GM21360 (cell line): ENCODE measurements at regions not wholly inside any gene's neighbourhood (a gene's known extent, or its start where the extent isn't known, plus 50 kb on each side); places are given as distances from the start of the nearest gene placed in this dataset.
"Not testable (repeated sequence)": the region's sequence is repeated elsewhere in the genome, so short reads cannot be mapped to it uniquely, and the experiment has no call there.

ENCODE experiments used
- ATAC-seq: cut with Tn5 transposase; IDR thresholded peaks from one replicate; pipeline ENCODE4 v1.9.1; 2021; ENCODE audit warnings: mild to moderate bottlenecking, moderate library complexity; ENCODE audit not compliant: unreplicated experiment

DNA sequence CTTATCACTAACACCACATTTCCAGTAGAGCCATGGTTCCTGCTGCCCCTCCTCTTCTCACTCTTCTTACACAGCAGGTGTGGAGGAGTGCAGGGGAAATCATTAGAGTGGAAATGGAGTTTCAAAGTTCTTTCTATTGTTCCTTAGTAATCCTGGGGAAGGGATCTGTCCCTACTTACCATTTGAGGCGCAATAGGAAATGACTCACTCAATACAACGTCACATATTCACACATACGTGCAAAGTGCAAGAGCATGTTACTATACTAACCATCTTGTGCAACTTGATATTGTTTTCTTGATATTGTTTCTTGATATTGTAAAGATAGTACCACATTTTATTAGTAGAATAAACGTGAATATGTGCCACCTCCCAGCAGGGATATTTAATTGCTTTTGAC lies 1010.2 kb downstream of the DNAJB9 start:
- ATAC-seq: no peak

DNA sequence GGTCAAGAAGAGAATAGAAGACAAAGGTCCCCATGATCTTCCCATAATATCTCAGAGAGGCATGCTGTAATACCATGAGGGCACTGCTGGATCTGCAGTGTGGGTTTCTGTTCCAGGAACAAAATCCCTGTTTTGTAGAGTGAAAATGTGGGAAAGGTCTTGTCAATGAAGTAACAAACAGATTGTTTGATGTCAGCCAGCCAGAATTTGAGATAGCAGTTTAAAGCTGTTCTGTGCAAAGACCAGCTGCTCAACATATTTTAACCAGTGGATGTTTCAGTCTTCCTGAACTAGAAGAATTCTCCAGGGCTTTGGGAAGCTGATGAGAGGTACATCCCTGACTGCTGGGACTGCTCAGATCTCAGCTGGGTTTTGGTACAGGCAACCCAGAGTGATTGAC lies 1012.5 kb downstream of the DNAJB9 start:
- ATAC-seq: no peak

DNA sequence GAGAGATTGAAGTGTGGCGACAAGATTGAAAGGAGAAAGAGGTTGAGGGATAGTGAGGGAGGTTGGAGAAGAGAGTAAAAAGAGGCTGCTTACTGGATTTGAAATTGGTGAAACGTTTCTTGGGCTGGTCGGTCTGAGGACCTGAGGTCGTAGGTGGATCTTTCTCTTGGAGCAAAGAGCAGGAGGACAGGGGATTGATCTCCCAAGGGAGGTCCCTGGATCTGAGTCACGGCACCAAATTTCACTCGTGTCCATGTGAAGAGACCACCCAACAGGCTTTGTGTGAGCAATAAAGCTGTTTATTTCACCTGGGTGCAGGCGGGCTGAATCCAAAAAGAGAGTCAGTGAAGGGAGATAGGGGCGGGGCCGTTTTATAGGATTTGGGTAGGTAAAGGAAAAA lies 1027.3 kb downstream of the DNAJB9 start:
- not testable (repeated sequence) for ATAC-seq

DNA sequence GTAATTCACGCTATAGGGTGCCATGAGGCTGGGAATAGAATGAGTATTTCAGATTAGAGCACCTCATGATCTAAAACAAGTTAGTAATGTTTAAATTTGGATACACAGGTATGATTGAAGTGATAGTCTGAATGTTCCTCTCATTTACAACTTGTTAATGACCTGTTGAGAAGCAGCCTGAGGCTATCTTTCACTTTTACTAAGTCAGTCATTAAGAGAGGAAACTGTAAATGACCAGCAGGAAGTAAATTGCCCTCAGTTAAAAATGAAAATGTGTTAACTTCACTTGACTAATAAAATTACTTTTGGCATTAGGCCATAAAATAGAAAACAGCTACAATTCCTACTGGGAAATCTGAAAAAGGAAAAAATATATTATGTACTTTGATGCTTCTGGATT lies 1042.0 kb downstream of the DNAJB9 start:
- ATAC-seq: no peak

DNA sequence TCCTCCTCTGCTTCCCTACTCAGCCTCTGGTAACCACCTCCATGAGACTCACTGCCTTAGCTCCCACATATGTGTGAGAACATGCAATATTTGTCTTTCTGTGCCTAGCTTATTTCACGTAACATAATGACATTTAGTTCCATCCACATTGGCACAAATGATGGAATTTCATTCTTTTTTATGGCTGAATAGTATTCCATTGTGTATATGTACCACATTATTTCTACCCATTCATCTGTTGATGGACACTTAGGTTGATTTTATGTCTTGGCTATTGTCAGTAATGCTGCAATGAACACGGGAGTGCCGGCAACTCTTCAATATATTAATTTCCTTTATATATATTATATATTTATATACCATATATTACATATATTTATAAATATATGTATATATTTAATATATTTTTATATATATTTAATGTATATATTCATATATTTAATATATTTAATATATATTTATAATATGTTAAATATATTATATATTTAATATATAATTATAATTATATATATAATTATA lies 1046.9 kb downstream of the DNAJB9 start:
- ATAC-seq: no peak

DNA sequence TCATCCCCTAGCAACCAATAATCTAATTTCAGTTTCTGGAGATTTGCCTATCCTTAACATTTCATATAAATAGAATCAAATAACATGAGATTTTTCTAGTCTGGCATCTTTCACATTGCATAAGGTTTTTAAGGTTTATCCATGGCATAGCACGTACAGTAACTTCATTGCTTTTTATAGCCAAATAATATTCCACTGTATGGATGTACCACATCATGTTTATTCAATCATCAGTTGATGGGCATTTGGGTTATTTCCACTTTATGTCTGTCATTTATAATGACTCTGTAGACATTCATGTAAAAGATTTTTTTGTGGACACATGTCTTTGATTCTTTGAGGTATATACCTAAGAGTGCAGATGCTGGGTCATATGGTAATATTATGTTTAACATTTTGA lies 1052.6 kb downstream of the DNAJB9 start:
- ATAC-seq: no peak

DNA sequence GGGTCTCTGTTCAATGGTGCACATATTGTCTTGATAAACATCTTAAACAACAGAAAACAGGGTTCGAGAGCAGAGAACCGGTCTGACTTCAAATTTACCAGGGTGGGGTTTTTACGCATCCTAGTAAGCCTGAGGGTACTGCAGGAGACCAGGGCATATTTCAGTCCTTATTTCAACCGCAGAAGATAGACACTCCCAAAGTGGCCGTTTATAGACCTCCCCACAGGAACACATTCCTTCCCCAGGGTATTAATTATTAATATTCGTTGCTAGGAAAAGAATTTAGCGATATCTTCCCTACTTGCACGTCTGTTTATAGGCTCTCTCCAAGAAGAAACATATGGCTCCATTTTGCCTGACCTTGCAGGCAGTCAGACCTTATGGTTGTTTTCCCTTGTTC lies 1063.2 kb downstream of the DNAJB9 start:
- ATAC-seq: not testable (repeated sequence)

DNA sequence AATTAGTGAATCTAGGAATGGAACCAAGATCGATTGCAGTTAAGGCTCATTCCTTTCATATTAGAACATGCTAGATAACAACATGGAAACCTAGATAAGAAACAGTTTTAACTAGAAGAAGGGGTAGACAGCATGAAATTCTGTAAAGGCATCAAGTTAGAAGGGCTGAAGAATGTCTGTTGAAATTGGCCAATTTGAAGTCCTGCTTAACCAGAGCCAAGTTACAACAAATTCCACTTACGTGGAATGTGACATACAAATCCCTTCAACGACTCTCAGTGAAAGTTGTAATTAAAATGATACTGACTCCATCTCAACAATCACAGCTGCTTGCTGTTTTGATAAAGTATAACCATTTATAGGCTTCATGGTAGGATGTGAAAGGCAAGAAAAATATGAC lies 1065.7 kb downstream of the DNAJB9 start:
- ATAC-seq: no peak

DNA sequence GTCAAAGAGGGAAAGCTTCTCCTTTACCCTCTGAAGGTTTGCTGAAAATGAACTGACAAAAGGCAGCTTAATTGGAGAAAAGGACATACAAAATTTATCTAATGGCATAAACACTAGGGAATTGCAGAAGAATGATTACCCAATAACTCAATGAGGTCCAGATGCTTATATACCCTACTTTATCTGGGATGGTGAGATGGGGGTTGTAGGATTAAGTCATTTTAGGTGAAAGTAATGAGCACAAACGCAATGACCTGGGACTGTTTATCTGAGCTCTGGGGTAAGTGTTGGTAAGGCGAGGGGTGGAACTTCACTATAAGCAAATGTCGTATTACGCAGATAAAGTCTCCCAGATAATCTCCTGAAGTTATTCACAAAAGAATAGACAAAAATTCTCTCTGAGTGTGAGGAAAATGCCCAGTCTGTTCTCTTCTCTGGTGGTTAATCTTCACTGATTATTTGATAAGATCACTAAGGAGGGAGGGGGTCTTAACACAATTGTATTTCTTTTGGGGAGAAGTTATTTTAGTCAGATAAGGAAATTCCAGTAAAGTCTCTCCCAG lies 1067.8 kb downstream of the DNAJB9 start:
- no peak for ATAC-seq

DNA sequence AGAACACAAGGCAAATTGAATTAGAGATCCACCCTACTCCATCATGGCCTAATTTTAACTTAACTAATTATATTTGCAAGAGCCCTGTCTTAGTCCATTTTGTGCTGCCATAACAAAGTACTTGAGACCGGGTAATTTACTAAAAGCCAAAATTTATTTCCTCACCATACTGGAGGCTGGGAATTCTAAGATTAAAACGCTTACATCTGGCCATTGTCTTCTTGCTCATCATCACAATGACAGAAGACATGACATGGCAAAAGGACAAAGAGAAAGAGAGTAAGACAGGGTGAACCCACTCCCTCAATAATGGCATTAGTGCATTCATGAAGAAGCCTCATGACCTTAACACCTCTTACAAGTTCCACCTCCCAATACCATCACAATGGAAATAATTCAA lies 1068.6 kb downstream of the DNAJB9 start:
- ATAC-seq: no peak

DNA sequence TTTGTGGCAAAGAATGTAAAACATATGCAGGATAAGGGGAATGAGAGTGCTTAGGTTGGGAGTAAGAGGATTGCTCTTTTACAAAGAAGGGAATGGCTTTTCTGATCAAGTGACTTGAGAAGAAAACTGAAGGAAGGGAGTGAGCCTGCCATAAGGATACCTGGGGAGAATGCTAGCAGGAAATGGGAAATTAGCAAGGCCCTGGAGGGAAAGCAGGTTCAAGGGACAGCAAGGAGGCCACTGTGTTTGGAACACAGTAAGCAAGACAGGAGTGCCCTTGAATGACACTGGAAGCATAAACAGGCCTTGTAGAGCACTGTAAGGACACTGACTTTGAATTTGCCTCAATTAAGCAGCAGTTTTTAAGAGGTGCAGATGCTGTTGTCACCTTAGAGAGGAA lies 1069.9 kb downstream of the DNAJB9 start:
- no peak for ATAC-seq

DNA sequence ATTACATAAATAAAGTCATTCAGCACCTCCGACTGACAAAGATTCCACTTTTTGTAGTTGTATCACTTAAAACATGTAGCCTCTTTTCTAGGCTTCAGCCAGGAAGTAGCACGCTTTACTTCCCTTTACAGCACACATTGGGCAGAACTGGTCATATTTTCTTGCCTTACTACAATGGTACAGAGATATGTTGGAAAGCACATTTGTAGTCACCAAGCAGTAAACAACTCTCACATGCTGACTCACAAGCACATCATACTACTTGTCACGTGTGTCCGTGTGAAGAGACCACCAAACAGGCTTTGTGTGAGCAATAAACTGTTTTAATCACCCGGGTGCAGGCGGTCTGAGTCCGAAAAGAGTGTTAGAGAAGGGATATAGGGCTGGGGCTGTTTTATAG lies 1071.8 kb downstream of the DNAJB9 start:
- ATAC-seq: no peak

DNA sequence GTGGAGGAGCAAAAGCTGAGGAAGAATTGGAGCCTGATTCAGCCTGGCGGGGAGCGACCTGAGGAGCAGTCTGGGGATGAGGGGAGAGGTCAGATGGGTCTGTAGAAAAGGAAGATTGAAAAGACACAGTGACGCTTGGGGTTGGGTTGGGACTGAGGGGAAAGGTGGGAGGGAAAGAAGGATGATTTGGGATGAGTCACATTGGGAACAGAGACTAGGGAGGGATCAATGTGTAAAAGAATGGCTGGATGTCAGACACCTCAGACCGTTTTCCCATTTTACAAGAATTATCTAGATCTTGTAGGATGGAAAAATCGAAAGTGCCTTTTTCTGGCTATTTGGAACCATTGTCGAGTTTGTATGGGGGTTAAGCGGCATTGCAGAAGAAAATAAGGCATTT lies 1076.5 kb downstream of the DNAJB9 start:
- no peak for ATAC-seq

DNA sequence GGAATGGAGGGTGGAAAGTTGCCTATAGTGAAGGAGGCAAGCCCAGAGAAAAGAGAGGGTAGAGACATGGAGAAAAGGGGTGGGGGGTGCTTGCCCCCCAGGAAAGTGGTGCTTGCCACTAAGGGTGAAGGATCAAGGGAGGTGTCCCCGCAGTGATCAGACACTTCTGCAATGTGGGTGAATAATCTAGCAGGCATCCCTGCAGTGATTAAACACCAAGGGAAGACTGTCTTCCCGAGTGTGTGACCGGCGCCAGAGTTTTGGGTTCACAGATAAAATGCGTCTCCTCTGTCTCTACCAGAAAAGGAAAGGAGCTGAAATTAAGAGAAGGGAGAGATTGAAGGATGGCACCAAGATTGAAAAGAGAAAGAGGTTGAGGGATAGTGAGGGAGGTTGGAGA lies 1076.9 kb downstream of the DNAJB9 start:
- not testable (repeated sequence) for ATAC-seq

DNA sequence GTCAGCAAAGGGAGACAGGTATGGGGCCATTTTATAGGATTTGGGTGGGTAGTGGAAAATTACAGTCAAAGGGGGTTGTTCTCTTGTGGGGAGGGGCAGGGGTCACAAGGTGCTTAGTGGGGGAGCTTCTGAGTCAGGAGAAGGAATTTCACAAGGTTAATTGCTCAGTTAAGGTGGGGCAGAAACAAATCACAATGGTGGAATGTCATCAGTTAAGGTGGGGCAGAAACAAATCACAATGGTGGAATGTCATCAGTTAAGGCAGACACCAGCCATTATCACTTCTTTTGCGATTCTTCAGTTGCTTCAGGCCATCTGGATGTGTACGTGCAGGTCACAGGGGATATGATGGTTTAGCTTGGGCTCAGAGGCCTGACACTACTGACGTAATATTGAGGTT lies 1077.6 kb downstream of the DNAJB9 start:
- not testable (repeated sequence) for ATAC-seq

DNA sequence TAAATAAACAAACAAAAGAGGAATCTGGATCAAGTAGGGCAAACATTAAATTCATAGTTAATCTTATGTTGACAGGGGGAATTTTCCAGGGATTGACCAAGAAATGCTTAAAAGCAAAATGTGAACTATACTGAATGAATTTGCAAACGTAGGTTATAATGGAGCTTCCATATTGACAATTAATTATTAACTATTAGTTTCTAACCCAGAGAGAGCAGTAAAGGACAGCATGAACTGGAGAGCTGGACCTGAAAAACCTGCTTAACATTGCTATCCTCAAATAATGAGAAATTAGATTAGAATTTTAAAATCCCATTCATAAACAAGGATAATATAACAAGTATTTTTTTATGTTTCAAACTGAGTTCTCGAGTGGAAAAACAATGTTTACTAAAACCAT lies 1089.6 kb downstream of the DNAJB9 start:
- ATAC-seq: no peak

DNA sequence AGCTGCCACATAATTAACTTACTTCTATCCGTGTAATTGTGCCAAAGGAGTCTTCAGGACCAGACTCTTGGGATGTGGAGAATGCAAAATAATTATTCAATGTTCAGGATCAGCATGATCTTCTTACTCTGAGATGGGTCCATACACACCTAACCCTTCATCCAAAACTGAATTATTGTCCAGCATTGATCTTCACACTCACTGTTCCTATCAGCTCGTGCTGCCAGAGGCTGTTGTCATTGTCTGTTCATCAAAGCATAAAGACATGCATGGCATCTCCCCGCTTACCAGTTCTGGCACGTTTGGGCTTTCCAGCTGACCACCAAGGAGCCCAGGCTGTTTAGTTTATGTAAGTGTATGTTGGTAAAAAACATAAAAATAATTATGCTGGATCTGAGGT lies 1090.7 kb downstream of the DNAJB9 start:
- no peak for ATAC-seq

DNA sequence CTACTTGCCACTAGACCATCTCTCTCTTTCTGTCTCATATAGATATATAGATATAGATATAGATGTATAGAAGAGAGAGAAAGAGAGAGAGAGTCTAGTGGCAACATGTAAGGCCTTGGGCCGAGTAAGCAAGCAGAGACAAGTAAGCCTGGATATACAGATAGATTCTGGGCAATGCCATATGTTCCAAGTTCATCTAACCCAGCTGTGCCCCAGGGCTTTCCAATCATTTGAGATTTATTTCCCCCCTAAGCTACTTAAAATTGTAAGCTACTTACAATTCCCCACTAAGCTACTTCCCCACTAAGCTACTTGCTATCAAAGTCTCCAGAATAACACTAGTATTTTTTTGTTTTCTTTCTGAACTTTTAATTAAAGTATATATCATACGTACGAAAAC lies 1094.1 kb downstream of the DNAJB9 start:
- ATAC-seq: no peak

DNA sequence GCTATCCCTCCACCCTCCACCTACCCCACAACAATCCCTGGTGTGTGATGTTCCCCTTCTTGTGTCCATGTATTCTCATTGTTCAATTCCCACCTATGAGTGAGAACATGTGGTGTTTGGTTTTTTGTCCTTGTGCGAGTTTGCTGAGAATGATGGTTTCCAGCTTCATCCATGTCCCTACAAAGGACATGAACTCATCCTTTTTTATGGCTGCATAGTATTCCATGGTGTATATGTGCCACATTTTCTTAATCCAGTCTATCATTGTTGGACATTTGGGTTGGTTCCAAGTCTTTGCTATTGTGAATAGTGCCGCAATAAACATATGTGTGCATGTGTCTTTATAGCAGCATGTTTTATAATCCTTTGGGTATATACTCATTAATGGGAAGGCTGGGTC lies 1117.6 kb downstream of the DNAJB9 start:
- not testable (repeated sequence) for ATAC-seq

DNA sequence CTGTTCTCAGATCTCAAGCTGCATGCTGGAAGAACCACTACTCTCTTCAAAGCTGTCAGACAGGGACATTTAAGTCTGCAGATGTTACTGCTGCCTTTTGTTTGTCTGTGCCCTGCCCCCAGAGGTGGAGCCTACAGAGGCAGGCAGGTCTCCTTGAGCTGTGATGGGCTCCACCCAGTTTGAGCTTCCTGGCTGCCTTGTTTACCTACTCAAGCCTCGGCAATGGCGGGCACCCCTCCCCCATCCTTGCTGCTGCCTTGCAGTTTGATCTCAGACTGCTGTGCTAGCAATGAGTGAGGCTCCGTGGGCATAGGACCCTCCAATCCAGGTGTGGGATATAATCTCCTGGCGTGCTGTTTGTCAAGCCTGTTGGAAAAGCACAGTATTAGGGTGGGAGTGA lies 1122.9 kb downstream of the DNAJB9 start:
- ATAC-seq: not testable (repeated sequence)

DNA sequence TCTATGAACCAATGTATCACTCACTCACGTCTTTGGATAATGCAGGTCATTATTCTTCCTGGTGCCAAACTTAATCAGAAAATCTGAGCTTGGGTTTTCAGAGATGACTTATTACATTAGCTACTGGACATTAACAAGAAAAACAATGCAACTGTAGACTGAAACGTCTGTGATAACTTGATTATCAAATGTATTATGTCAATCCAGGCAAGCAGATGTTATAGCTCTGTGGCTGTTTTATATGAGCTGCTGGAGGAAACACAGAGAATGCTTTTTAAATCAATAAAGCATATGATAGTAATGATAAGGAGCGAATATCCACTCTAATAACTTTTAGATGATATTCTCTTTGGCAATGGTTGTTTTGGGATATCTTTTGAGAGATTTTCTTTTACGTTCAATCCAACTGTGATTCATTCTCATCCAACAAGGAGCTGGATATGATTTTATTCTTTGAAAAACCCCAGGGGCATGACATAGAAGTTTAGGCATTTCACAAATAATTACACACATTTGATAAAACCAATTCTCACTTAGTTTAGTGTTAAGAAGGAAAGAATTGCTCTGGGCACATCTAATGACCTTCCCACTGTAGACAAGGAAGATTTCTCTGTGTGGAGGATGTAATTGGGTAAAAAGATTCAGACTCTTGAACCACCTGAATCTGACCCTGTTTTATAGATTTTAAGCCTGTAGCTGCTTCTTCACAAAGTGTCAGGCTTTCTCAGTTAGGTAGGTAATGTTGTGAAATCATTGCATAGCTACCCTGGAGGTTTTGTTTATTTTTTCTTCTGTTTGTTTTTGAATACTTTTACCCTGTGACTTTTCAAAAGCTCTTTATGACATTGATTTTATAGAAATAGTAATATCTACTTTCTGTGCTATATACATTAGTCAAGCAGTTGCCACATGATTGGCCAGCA lies 1124.7 kb downstream of the DNAJB9 start:
- no peak for ATAC-seq

DNA sequence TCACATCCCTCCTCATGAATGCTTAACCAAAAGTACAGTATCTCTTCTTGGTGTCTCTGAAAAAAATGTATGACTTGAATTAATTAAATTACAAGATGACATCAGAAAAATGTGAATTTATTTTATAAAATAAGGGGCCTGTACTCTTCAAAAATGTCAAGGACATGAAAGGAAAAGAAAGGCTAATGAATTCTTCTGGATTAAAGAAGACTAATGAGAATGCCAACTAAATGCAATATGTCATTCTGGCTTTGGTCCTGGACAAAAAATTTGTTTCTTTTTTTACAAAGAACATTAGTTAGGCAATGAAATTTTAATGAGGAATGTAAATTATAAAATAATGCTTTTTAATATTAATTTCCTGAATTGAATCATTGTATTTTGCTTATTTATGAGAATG lies 1125.7 kb downstream of the DNAJB9 start:
- ATAC-seq: no peak
